CD14-positive monocyte (primary cell): ENCODE measurements at regions not wholly inside any gene's neighbourhood (a gene's known extent, or its start where the extent isn't known, plus 50 kb on each side); places are given as distances from the start of the nearest gene placed in this dataset.

Experiments
- DNase-seq, 3 donors: peaks; one replicate each; pipeline ENCODE4 v3.0.0-alpha.2; 2011 to 2022
- H2AFZ ChIP-seq: 2 replicates; pipeline ENCODE4 v1.6.0; 2012; ENCODE audit warnings: mild to moderate bottlenecking, low read depth, low read length, inconsistent platforms; ENCODE audit not compliant: insufficient read depth, poor library complexity, severe bottlenecking
- H3K27ac ChIP-seq, 2 donors: 1 replicate in 1 of 2; 2 replicates in 1 of 2; pipeline ENCODE4 v1.5.1; 2012 to 2013; ENCODE audit warnings: low read length in 2 of 2, control low read depth in 1 of 2, inconsistent platforms in 1 of 2, low read depth in 1 of 2, mild to moderate bottlenecking in 1 of 2
- H3K27me3 ChIP-seq, 2 donors: one replicate each; pipeline versions ENCODE4 v1.6.0 to v1.6.1; 2011 to 2013; ENCODE audit warnings: low read length in 2 of 2; ENCODE audit not compliant: control insufficient read depth in 2 of 2, insufficient read depth in 2 of 2
- H3K36me3 ChIP-seq, 2 donors: replicated peaks in 1 of 2; 1 replicate in 1 of 2; 2 replicates in 1 of 2; pipeline versions ENCODE4 v1.5.1 to v1.6.1; 2012 to 2013; ENCODE audit warnings: low read length in 2 of 2, control low read depth in 1 of 2, inconsistent platforms in 1 of 2, mild to moderate bottlenecking in 1 of 2; ENCODE audit not compliant: insufficient read depth in 2 of 2, control insufficient read depth in 1 of 2
- H3K4me1 ChIP-seq, 2 donors: 1 replicate in 1 of 2; 2 replicates in 1 of 2; pipeline versions ENCODE4 v1.5.1 to v1.6.1; 2012 to 2013; ENCODE audit warnings: low read length in 2 of 2, control low read depth in 1 of 2, inconsistent platforms in 1 of 2, mild to moderate bottlenecking in 1 of 2, moderate library complexity in 1 of 2; ENCODE audit not compliant: insufficient read depth in 2 of 2, control insufficient read depth in 1 of 2
- H3K4me2 ChIP-seq: replicated peaks from 2 replicates; pipeline ENCODE3; 2012; ENCODE audit warnings: low read length, moderate library complexity, mild to moderate bottlenecking; ENCODE audit not compliant: poor library complexity, severe bottlenecking; ENCODE audit errors: extremely low read depth
- H3K4me3 ChIP-seq, 3 experiments: fragments of 200-600 bp in 1 of 3; sonication (generic) in 1 of 3; replicated peaks in 1 of 3; 1 replicate in 2 of 3; 2 replicates in 1 of 3; pipeline ENCODE4 v1.5.1; 2011 to 2013; ENCODE audit warnings: low read length in 3 of 3, mild to moderate bottlenecking in 3 of 3, control low read depth in 2 of 3, low read depth in 2 of 3, inconsistent platforms in 1 of 3, moderate library complexity in 1 of 3
- H3K79me2 ChIP-seq: 2 replicates; pipeline ENCODE4 v1.6.0; 2012; ENCODE audit warnings: mild to moderate bottlenecking, control low read depth, inconsistent platforms, low read length, moderate library complexity; ENCODE audit not compliant: insufficient read depth
- H3K9ac ChIP-seq: 2 replicates; pipeline ENCODE4 v1.6.0; 2017; ENCODE audit warnings: low read length, mild to moderate bottlenecking; ENCODE audit not compliant: insufficient read depth, poor library complexity, severe bottlenecking
- H3K9me3 ChIP-seq, 2 donors: replicated peaks in 1 of 2; 1 replicate in 1 of 2; 2 replicates in 1 of 2; pipeline versions ENCODE4 v1.5.1 to v1.6.1; 2012 to 2013; ENCODE audit warnings: low read length in 2 of 2, control low read depth in 1 of 2; ENCODE audit not compliant: control insufficient read depth in 1 of 2, insufficient read depth in 1 of 2
- H4K20me1 ChIP-seq: 2 replicates; pipeline ENCODE4 v1.6.0; 2012; ENCODE audit warnings: mild to moderate bottlenecking, low read length, control low read depth, moderate library complexity; ENCODE audit not compliant: insufficient read depth
- H3K27ac Mint-ChIP-seq, 7 donors: one replicate each; pipeline ENCODE4 v1.8.0; 2020; ENCODE audit warnings: mild to moderate bottlenecking in 7 of 7, mixed read lengths in 7 of 7, moderate library complexity in 6 of 7, inconsistent platforms in 2 of 7
- H3K27me3 Mint-ChIP-seq, 3 donors: one replicate each; pipeline ENCODE4 v1.8.0; 2021 to 2022; ENCODE audit warnings: low read depth in 3 of 3, mild to moderate bottlenecking in 3 of 3, mixed read lengths in 3 of 3, moderate library complexity in 3 of 3, inconsistent platforms in 1 of 3
- H3K36me3 Mint-ChIP-seq, 2 donors: one replicate each; pipeline ENCODE4 v1.8.0; 2020; ENCODE audit warnings: mixed read lengths in 2 of 2, inconsistent platforms in 1 of 2, mild to moderate bottlenecking in 1 of 2
- H3K4me1 Mint-ChIP-seq: one replicate; pipeline ENCODE4 v1.8.0; 2020; ENCODE audit warnings: mild to moderate bottlenecking, mixed read lengths
- H3K4me3 Mint-ChIP-seq, 2 donors: one replicate each; pipeline ENCODE4 v1.8.0; 2020; ENCODE audit warnings: mild to moderate bottlenecking in 2 of 2, mixed read lengths in 2 of 2, moderate library complexity in 1 of 2
- H3K9me3 Mint-ChIP-seq, 7 donors: one replicate each; pipeline ENCODE4 v1.8.0; 2020 to 2022; ENCODE audit warnings: mixed read lengths in 7 of 7, mild to moderate bottlenecking in 6 of 7, moderate library complexity in 6 of 7, inconsistent platforms in 2 of 7
- CTCF ChIP-seq: fragments of 200-600 bp; IDR thresholded peaks from one replicate; pipeline ENCODE4 v1.8.0; 2022; ENCODE audit warnings: antibody characterized with exemption, mild to moderate bottlenecking
- WGBS: methylation state at CpG from one replicate; pipeline ENCODE4 v1.1.5; 2013; ENCODE audit warnings: missing lambda C conversion rate; ENCODE audit not compliant: insufficient coverage; 5-methylcytosine and 5-hydroxymethylcytosine counted together
- intact Hi-C, 2 donors: fragments of 100-400 bp; cut with micrococcal nuclease; formaldehyde crosslinking; loops; one replicate each; pipeline versions ENCODE4 v1.15.0 to v1.15.1; 2023

DNA sequence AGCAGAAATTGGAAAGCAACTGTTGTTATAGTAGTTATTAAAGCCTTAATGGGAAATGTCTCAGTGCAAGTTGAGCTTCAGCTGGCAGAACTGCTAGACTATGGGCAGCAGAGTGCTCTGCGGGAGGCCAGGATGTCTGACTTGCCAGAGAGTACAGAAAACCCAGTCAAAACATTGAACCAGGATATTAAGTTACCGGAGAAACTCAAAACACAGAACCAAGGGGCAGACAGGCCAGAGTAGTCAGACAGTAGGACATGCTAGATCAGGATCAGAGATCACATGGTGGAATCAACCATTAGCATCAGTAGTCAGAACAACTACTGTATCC lies 72.9 kb upstream of the TNIP3 start:
- H2AFZ ChIP-seq = no peak overlapping the region
- H3K4me1 ChIP-seq = no peaks in the 10 kb centered on the region
- H3K27me3 ChIP-seq = no peaks in the 10 kb centered on the region
- Mint-ChIP-seq H3K36me3 (no peaks in the 10 kb centered on the region), H3K27ac (no peak overlapping the region), H3K9me3 (peaks cover 1 to 12% (median 2%) of the 10 kb centered on the region in 7 donors), H3K4me3 (no peak overlapping the region), H3K4me1 (no peaks in the 10 kb centered on the region), H3K27me3 (peaks cover 0 to 2% (median 0%) of the 10 kb centered on the region in 3 donors)
- intact Hi-C loops = no loop called here
- DNase-seq = no peak
- no peaks in the 10 kb centered on the region for H3K36me3 ChIP-seq
- H3K27ac ChIP-seq = no peak overlapping the region
- 86% methylated on average over 2 of the region's 2 CpGs for WGBS
- no peaks in the 10 kb centered on the region for H3K79me2 ChIP-seq
- no peak overlapping the region for H3K9ac ChIP-seq
- H3K9me3 ChIP-seq = peaks cover 0 to 5% of the 10 kb centered on the region in 2 donors
- H3K4me2 ChIP-seq = no peak overlapping the region
- no peak overlapping the region for H3K4me3 ChIP-seq
- no peak for TF ChIP-seq CTCF
- H4K20me1 ChIP-seq = no peaks in the 10 kb centered on the region

GRCh38 chr4:121236353-121237068 lies 72.4 kb upstream of the TNIP3 start:
- no peak overlapping the region for H3K27ac Mint-ChIP-seq
- H3K36me3 Mint-ChIP-seq = no peaks in the 10 kb centered on the region
- no peak for DNase-seq
- Histone ChIP-seq H3K27me3 (no peaks in the 10 kb centered on the region), H4K20me1 (no peaks in the 10 kb centered on the region), H3K4me2 (no peak overlapping the region), H3K9ac (no peak overlapping the region), H3K4me3 (no peak overlapping the region), H3K9me3 (peaks cover 0 to 5% of the 10 kb centered on the region in 2 donors), H3K4me1 (no peaks in the 10 kb centered on the region), H3K36me3 (no peaks in the 10 kb centered on the region), H3K79me2 (no peaks in the 10 kb centered on the region), H3K27ac (no peak overlapping the region), H2AFZ (no peak overlapping the region)
- H3K9me3 Mint-ChIP-seq = peaks cover 1 to 12% (median 2%) of the 10 kb centered on the region in 7 donors
- H3K27me3 Mint-ChIP-seq = peaks cover 0 to 2% (median 0%) of the 10 kb centered on the region in 3 donors
- no peaks in the 10 kb centered on the region for H3K4me1 Mint-ChIP-seq
- no peak overlapping the region for H3K4me3 Mint-ChIP-seq
- 95% methylated on average over 4 of the region's 6 CpGs for WGBS
- no peak for TF ChIP-seq CTCF
- intact Hi-C loops = no loop called here
